IMR-90 (cell line): ENCODE measurements at regions not wholly inside any gene's neighbourhood (a gene's known extent, or its start where the extent isn't known, plus 50 kb on each side); places are given as distances from the start of the nearest gene placed in this dataset.

Experiments used
- ATAC-seq: fragments of 200-7000 bp; cut with Tn5 transposase; 2 replicates; pipeline ENCODE4 v1.9.1; 2020; ENCODE audit warnings: low read depth, mild to moderate bottlenecking, moderate library complexity
- BruUV-seq: library from RNA; stranded (reverse); fragments of 400-500 nt; replicated peaks from 2 replicates; lab custom pipeline; 2021; lab: Mats Ljungman, UMichigan
- CTCF ChIA-PET: fragments of 300-600 bp; formaldehyde crosslinking; extraction: SDS; loops from one replicate; lab custom pipeline; 2021; ENCODE audit warnings: antibody characterized with exemption; lab: Yijun Ruan, JAX
- POLR2A ChIA-PET: fragments of 300-600 bp; sonication (Branson Sonifier 250); formaldehyde crosslinking; loops from one replicate; lab custom pipeline; 2022; ENCODE audit warnings: antibody characterized with exemption; ENCODE audit not compliant: unreplicated experiment; lab: Charles Lee
- DNase-seq: peaks from one replicate; pipeline ENCODE4 v3.0.0; 2013
- H2AFZ ChIP-seq: replicated peaks from 2 replicates; pipeline ENCODE3; 2013; ENCODE audit warnings: low read length, mild to moderate bottlenecking; ENCODE audit not compliant: poor library complexity
- H2AK5ac ChIP-seq: 2 replicates; pipeline ENCODE4 v1.6.1; 2013; ENCODE audit warnings: low read depth, low read length, inconsistent platforms
- H2AK9ac ChIP-seq: replicated peaks from 2 replicates; pipeline ENCODE3; 2013; ENCODE audit warnings: mild to moderate bottlenecking, low read depth, low read length, moderate library complexity; ENCODE audit not compliant: poor library complexity
- H2BK120ac ChIP-seq: 2 replicates; pipeline ENCODE4 v1.6.1; 2013; ENCODE audit warnings: low read depth, low read length, inconsistent platforms
- H2BK15ac ChIP-seq: 3 replicates; pipeline ENCODE4 v1.6.1; 2013; ENCODE audit warnings: low read depth, low read length, inconsistent platforms
- H2BK20ac ChIP-seq: 2 replicates; pipeline ENCODE4 v1.6.1; 2013; ENCODE audit warnings: low read depth, mild to moderate bottlenecking, inconsistent platforms, low read length, moderate library complexity
- H2BK5ac ChIP-seq: 2 replicates; pipeline ENCODE4 v1.6.1; 2013; ENCODE audit warnings: mild to moderate bottlenecking, low read depth, low read length, inconsistent platforms; ENCODE audit not compliant: poor library complexity, severe bottlenecking
- H3K14ac ChIP-seq: replicated peaks from 2 replicates; pipeline ENCODE4 v1.6.1; 2013; ENCODE audit warnings: low read depth, low read length, inconsistent platforms
- H3K18ac ChIP-seq: 2 replicates; pipeline ENCODE4 v1.6.1; 2013; ENCODE audit warnings: low read depth, low read length, control low read depth
- H3K23ac ChIP-seq: 2 replicates; pipeline ENCODE4 v1.6.1; 2013; ENCODE audit warnings: low read depth, low read length, inconsistent platforms
- H3K27ac ChIP-seq: 2 replicates; pipeline ENCODE4 v1.5.1; 2013; ENCODE audit warnings: mild to moderate bottlenecking, control low read depth, low read length; ENCODE audit not compliant: insufficient read depth
- H3K27me3 ChIP-seq: 2 replicates; pipeline ENCODE4 v1.6.1; 2013; ENCODE audit warnings: low read length; ENCODE audit not compliant: control insufficient read depth, insufficient read depth
- H3K36me3 ChIP-seq: 2 replicates; pipeline ENCODE4 v1.6.1; 2013; ENCODE audit warnings: low read length, mixed read lengths; ENCODE audit not compliant: control insufficient read depth, insufficient read depth
- H3K4ac ChIP-seq: 2 replicates; pipeline ENCODE4 v1.6.1; 2013; ENCODE audit warnings: low read depth, low read length, inconsistent platforms
- H3K4me1 ChIP-seq: 2 replicates; pipeline ENCODE4 v1.6.1; 2013; ENCODE audit warnings: low read length, mixed read lengths; ENCODE audit not compliant: control insufficient read depth, insufficient read depth
- H3K4me2 ChIP-seq: 2 replicates; pipeline ENCODE4 v1.6.1; 2013; ENCODE audit warnings: low read depth, mild to moderate bottlenecking, control low read depth, low read length, moderate library complexity
- H3K4me3 ChIP-seq: 2 replicates; pipeline ENCODE4 v1.5.1; 2013; ENCODE audit warnings: low read depth, mild to moderate bottlenecking, control low read depth, low read length, moderate library complexity; ENCODE audit not compliant: insufficient read depth
- H3K56ac ChIP-seq: 2 replicates; pipeline ENCODE4 v1.6.1; 2013; ENCODE audit warnings: low read length, inconsistent platforms; ENCODE audit not compliant: insufficient read depth; ENCODE audit errors: extremely low read depth
- H3K79me1 ChIP-seq, 2 experiments: 2 replicates each; pipeline ENCODE4 v1.6.1; 2013; ENCODE audit warnings: low read length in 2 of 2, inconsistent platforms in 1 of 2, low read depth in 1 of 2
- H3K9ac ChIP-seq: 2 replicates; pipeline ENCODE4 v1.6.1; 2013; ENCODE audit warnings: low read depth, low read length, control low read depth
- H3K9me1 ChIP-seq: 2 replicates; pipeline ENCODE4 v1.6.1; 2013; ENCODE audit warnings: low read length, inconsistent platforms; ENCODE audit not compliant: insufficient read depth
- H3K9me3 ChIP-seq: 2 replicates; pipeline ENCODE4 v1.6.1; 2013; ENCODE audit warnings: low read length; ENCODE audit not compliant: control insufficient read depth, insufficient read depth
- H4K20me1 ChIP-seq: 2 replicates; pipeline ENCODE4 v1.6.1; 2013; ENCODE audit warnings: low read length, inconsistent platforms; ENCODE audit not compliant: insufficient read depth
- H4K5ac ChIP-seq: 2 replicates; pipeline ENCODE4 v1.6.1; 2013; ENCODE audit warnings: mild to moderate bottlenecking, low read depth, low read length, control low read depth
- H4K8ac ChIP-seq, 2 experiments: 2 replicates each; pipeline ENCODE4 v1.6.1; 2013; ENCODE audit warnings: low read depth in 2 of 2, low read length in 2 of 2, control low read depth in 1 of 2, inconsistent platforms in 1 of 2
- H4K91ac ChIP-seq: 2 replicates; pipeline ENCODE4 v1.6.1; 2013; ENCODE audit warnings: low read depth, low read length, inconsistent platforms; ENCODE audit not compliant: insufficient read depth
- CEBPB ChIP-seq: IDR thresholded peaks from 2 replicates; pipeline ENCODE4 v1.6.1; 2012; ENCODE audit warnings: low read depth, low read length, improper control_type of control experiment
- CHD1 ChIP-seq: IDR thresholded peaks from 2 replicates; pipeline ENCODE4 v1.6.1; 2012; ENCODE audit warnings: low read depth, low read length, improper control_type of control experiment
- FOS ChIP-seq: fragments of 150-350 bp; IDR thresholded peaks from 2 replicates; pipeline ENCODE4 v1.6.1; 2016; ENCODE audit warnings: low read depth, low read length
- MAFK ChIP-seq: IDR thresholded peaks from 2 replicates; pipeline ENCODE4 v1.6.1; 2012; ENCODE audit warnings: low read depth, low read length, improper control_type of control experiment
- MAZ ChIP-seq: IDR thresholded peaks from 2 replicates; pipeline ENCODE4 v1.6.1; 2012; ENCODE audit warnings: low read depth, mild to moderate bottlenecking, low read length, improper control_type of control experiment, moderate library complexity, borderline replicate concordance
- MXI1 ChIP-seq: IDR thresholded peaks from 2 replicates; pipeline ENCODE4 v1.6.1; 2012; ENCODE audit warnings: low read depth, mild to moderate bottlenecking, low read length, moderate library complexity, borderline replicate concordance
- RAD21 ChIP-seq: IDR thresholded peaks from 2 replicates; pipeline ENCODE4 v1.6.1; 2012; ENCODE audit warnings: low read length, improper control_type of control experiment
- RCOR1 ChIP-seq: IDR thresholded peaks from 2 replicates; pipeline ENCODE4 v1.6.1; 2012; ENCODE audit warnings: mild to moderate bottlenecking, low read length, improper control_type of control experiment; ENCODE audit not compliant: insufficient replicate concordance
- WGBS, 2 experiments: methylation state at CpG; one replicate each; pipeline versions ENCODE4 v1.1.5 to v1.1.7; 2013; ENCODE audit warnings: missing lambda C conversion rate in 2 of 2; ENCODE audit not compliant: insufficient read length in 1 of 2; ENCODE audit errors: extremely low coverage in 2 of 2; 5-methylcytosine and 5-hydroxymethylcytosine counted together
- dilution Hi-C: fragments of 300-500 bp; cut with HindIII; formaldehyde crosslinking; loops from one replicate; pipeline ENCODE4 v1.14.3; 2018; ENCODE audit warnings: low sequenced_read_pairs; ENCODE audit not compliant: unreplicated experiment
- in situ Hi-C: fragments of 300-500 bp; cut with MboI; formaldehyde crosslinking; loops from 3 replicates; pipeline ENCODE4 v1.14.3; 2019; ENCODE audit warnings: low sequenced_read_pairs, inconsistent platforms, mixed read lengths
- intact Hi-C: fragments of 100-400 bp; cut with micrococcal nuclease; formaldehyde crosslinking; loops from 2 replicates; pipeline ENCODE4 v1.10.0; 2022
- TF ChIP-seq, protein P1 (sequence below): fragments of 150-350 bp; IDR thresholded peaks from 2 replicates; pipeline ENCODE4 v1.6.1; 2017; ENCODE audit warnings: mild to moderate bottlenecking, antibody characterized with exemption, low read length, low read depth
- TF ChIP-seq, protein P2 (sequence below): fragments of 150-350 bp; IDR thresholded peaks from 2 replicates; pipeline ENCODE4 v1.6.1; 2016; ENCODE audit warnings: low read depth, mild to moderate bottlenecking, low read length, moderate library complexity, borderline replicate concordance

DNA sequence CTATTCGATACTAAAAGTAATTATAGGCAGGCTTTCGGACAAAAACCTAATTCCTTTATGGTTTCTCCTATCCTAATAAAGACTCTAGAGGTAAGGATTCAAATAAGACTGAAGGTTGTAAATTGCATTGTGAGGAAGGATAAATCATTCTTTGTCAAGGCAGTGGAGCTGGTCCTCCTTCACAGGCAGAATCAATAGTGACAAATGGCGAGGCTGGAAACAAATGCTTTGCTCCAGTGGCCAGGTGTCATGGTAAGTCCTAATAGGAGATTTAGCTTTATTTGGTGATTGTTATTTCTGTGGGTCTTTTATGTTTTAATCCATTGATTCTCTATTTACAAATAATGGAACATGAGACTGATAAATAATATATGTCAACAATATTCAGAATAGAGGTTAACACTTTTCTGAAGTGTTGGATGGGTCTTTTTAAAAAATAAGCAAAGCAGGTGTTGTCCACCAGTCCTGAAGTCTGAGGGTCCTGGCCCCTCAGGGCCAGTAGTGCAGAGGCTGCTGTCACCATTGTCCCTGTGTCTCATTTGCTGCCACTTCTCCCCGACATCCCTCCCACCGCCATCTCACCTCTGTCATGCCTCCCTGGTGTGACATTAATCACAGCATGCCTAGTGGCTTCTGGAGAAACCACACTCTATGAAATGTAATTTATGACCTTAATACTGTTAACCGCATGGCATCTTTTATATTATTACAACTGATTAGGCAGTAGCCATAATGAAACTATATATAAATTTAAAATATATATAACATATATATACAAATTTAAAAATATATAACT lies 120.9 kb upstream of the MAGI3 start:
- H4K20me1 ChIP-seq: no peaks in the 10 kb centered on the region
- H3K4me3 ChIP-seq: no peak overlapping the region
- peaks cover 4% of the 10 kb centered on the region for H3K27me3 ChIP-seq
- no peaks in the 10 kb centered on the region for H3K9me1 ChIP-seq
- no peak overlapping the region for H3K23ac ChIP-seq
- H3K56ac ChIP-seq: no peak overlapping the region
- no peak overlapping the region for H2BK15ac ChIP-seq
- H3K36me3 ChIP-seq: no peaks in the 10 kb centered on the region
- WGBS, 2 experiments: 40% methylated on average over 1 of the region's 6 CpGs; no CpG with 5 or more reads in 1 of the 2 experiments
- H3K79me1 ChIP-seq: no peaks in the 10 kb centered on the region
- no peak overlapping the region for H2AFZ ChIP-seq
- H2BK120ac ChIP-seq: no peak overlapping the region
- no peak overlapping the region for H2AK9ac ChIP-seq
- ATAC-seq (no peak), DNase-seq (no peak)
- TF ChIP-seq MAFK: no peak
- no peak for TF ChIP-seq CEBPB
- TF ChIP-seq FOS: no peak
- no peak for TF ChIP-seq RAD21
- TF ChIP-seq MXI1: no peak
- TF ChIP-seq MAZ: no peak
- TF ChIP-seq, protein P1, sequence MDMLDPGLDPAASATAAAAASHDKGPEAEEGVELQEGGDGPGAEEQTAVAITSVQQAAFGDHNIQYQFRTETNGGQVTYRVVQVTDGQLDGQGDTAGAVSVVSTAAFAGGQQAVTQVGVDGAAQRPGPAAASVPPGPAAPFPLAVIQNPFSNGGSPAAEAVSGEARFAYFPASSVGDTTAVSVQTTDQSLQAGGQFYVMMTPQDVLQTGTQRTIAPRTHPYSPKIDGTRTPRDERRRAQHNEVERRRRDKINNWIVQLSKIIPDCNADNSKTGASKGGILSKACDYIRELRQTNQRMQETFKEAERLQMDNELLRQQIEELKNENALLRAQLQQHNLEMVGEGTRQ: no peak
- TF ChIP-seq CHD1: no peak
- TF ChIP-seq, protein P2, sequence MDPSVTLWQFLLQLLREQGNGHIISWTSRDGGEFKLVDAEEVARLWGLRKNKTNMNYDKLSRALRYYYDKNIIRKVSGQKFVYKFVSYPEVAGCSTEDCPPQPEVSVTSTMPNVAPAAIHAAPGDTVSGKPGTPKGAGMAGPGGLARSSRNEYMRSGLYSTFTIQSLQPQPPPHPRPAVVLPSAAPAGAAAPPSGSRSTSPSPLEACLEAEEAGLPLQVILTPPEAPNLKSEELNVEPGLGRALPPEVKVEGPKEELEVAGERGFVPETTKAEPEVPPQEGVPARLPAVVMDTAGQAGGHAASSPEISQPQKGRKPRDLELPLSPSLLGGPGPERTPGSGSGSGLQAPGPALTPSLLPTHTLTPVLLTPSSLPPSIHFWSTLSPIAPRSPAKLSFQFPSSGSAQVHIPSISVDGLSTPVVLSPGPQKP: no peak
- no peak for TF ChIP-seq RCOR1
- no peak overlapping the region for H4K8ac ChIP-seq
- H3K27ac ChIP-seq: no peak overlapping the region
- H2AK5ac ChIP-seq: no peak overlapping the region
- dilution Hi-C loops (no loop called here), in situ Hi-C loops (no loop called here), intact Hi-C loops (no loop called here)
- H4K91ac ChIP-seq: no peak overlapping the region
- no peak overlapping the region for H3K14ac ChIP-seq
- H3K18ac ChIP-seq: no peak overlapping the region
- ChIA-PET POLR2A (no interaction called here), CTCF (interaction anchor here (0.8 kb wide), 1 partner anchor 18 kb away, joined by 3 read pairs; no protein-coding TSS in a partner anchor)
- no peak overlapping the region for H2BK20ac ChIP-seq
- H3K4me1 ChIP-seq: no peaks in the 10 kb centered on the region
- H3K9ac ChIP-seq: no peak overlapping the region
- no peak overlapping the region for H3K4ac ChIP-seq
- no peaks in the 10 kb centered on the region for H3K9me3 ChIP-seq
- no peak overlapping the region for H4K5ac ChIP-seq
- H2BK5ac ChIP-seq: no peak overlapping the region
- H3K4me2 ChIP-seq: no peak overlapping the region
- BruUV-seq: no TSS peak
